ENCODE measurements at regions not wholly inside any gene's neighbourhood (a gene's known extent, or its start where the extent isn't known, plus 50 kb on each side); places are given as distances from the start of the nearest gene placed in this dataset.

DNA sequence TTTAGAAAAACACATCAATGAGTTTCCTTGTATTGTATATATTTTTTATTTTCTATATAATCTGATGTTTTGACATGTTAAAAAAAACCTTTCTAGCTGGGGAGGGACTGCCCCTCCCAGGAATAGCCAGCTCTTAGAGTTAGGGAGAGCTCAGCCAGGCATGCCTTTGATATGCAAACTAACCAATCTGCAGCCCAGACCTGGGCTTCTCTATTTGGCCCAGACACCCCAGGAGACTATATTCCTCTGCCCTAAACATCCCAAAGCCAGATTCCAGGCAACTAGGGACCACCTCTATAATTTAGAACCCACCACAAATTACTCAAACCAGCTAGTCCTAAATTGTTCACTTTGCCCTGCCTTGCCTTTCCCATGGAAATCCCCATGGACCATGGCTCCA lies 390.9 kb upstream of the ADAMTS9 start:
- TF ChIP-seq EZH2 (IDR thresholded peaks at IDR 0.05; ENCODE audit: insufficient read depth, poor library complexity, severe bottlenecking) (no peak), EZH2phosphoT487 (IDR thresholded peaks at IDR 0.05; ENCODE audit: insufficient read depth, low read depth) (no peak)
